SIG-M5 treated with dmso at 0.1 percent for 504 hours (cell line): ENCODE measurements at regions not wholly inside any gene's neighbourhood (a gene's known extent, or its start where the extent isn't known, plus 50 kb on each side); places are given as distances from the start of the nearest gene placed in this dataset.
"Not testable (repeated sequence)": the region's sequence is repeated elsewhere in the genome, so short reads cannot be mapped to it uniquely, and the experiment has no call there.

ENCODE experiments used
- DNase-seq: peaks from one replicate; lab custom pipeline; 2025; ENCODE audit not compliant: unreplicated experiment; lab: John Stamatoyannopoulos, UW

DNA sequence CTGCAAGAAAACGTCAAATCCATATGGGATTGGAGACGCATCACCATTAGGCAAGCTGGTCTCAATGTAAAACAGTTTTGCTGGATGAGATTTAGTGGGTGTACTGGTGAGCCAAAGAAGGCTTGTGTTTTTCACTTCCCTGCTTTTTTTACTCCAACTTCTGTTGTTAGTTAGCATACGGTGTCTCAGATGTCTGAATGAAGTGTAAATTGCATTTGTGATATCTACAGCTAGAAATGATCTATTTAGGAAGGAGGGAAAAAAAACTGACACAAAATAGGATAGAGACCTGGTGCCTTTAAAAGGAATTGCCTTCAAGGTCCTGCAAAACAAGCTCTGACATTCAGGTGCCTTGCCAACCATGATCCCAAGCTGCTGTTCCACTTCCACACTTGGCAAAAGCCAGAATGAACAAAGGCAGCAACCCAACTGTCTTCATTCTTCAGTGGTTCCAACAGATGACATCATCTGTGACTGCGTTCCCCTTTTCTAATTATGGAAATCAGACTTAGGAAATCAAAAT is 104.2 kb upstream of the RAI14 start:
- no peak for DNase-seq

DNA sequence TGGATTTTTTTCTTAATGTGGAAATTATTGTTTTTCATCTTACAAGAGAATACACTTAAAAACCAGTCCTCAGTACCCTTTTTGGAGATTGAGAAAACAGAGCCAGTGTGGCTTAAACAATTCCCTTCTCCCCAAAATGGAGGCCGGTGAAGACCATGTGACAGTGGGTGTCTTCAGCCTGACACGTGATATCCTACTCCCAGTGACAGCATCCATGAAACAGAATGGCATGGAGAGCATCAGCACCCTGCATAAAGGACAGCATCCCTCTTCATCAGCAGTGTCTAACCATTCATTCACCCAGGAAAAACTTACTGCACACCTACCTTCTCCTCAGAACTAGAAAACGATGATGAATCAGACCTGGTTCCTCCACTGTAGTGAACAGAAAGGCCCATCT is 103.4 kb upstream of the RAI14 start:
- DNase-seq, result no peak

DNA sequence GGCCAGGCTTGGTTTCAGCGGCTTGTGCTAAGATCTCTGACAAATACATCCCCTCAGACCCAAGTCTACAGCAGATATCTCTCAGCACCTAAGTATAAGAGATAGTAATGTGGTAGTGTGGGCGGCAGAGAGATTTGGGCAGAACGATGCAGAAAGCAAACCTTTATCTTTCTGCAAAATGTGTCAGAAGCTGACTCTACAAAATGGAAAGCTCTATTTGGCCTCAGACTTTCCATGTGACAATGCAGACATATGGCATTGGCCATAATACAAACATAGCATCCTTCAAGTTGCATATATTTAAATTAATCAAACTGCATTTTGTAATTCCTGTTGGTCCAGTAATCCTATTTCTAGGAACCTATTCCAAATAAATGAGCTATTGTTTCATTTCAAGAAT is 102.5 kb upstream of the RAI14 start:
- DNase-seq, result no peak

DNA sequence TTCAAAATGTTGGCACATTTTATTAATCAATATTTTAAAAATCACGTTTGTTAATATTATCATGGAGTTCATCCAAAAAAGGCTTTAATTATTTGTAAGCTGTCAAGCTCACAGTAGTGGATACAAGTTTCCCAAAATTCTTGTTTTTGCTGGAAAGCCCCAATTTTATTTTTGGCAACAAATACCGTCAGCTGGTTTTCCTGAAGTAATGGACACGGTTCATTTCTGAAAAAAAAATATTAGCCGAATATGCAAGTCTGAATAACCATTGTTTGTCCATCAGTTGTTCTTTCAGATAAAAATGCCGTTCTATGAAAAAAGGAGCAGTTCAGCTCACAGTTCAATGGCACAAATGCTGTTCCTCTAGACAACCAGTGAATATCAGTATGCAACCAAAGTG is 101.5 kb upstream of the RAI14 start:
- no peak for DNase-seq

DNA sequence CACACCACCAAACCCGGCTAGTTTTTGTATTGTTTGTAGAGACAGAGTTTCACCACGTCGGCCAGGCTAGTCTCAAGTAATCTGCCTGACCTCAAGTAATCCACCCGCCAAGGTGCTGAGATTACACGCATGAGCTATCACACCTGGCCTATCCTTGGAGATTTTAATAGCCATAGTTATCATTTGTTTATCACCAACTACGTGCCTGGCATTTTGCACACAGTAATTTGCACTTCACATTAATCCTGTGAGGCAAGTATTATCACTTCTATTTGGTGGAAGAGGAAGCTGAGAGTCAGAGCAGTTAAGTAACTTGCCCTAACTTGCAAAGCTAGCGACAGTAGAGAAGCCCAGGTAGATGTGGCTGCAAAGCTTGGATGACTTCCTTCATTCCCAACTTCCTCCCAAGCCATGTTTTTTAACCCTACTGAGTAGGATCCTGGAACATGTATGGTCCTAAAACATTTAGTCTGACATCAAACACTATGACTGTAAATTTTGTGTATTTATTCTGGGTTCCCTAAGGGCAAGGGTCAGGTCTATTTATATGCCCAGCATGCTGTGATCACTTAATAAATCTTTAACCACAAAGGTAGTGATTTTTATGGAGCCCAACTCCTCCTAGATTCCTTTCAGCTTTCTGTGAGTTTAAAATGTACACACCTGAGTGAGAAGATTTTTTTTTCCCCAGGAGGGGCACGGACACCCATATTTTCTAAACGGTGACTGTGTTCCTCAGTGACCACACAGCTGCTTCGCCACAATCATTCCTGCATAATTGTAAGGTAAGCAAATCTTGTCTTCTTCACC is 100.2 kb upstream of the RAI14 start:
- DNase-seq, result no peak

DNA sequence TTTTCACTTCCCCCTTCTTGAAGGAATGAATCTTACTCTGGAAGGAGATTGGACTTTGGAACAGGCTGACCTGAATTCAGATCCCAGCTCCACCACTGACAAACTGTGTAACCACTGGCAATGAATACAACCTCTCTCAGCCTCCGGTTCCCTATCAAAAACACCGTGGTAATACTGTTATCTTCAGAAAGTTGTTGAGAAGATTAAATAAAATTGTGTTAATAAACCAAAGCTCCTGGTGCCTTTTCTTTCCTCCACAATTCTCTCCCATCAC is 99.7 kb upstream of the RAI14 start:
- DNase-seq, result no peak

DNA sequence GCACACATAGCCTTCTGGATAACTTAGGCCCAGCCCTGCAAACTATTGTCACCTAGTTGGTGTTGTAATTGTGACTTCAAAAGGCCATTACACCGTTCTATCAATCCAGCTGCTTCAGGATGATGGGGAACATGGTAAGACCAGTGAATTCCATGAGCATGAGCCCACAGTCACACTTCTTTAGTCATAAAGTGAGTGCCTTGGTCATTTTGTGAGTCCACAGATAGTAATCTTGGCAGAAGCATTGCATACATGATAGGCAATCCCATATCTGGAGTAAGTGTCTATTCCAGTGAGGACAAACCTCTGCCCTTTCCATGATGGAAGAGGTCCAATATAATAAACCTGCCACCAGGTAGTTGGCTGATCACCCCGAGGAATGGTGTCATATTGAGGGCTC is 94.5 kb upstream of the RAI14 start:
- not testable (repeated sequence) for DNase-seq

DNA sequence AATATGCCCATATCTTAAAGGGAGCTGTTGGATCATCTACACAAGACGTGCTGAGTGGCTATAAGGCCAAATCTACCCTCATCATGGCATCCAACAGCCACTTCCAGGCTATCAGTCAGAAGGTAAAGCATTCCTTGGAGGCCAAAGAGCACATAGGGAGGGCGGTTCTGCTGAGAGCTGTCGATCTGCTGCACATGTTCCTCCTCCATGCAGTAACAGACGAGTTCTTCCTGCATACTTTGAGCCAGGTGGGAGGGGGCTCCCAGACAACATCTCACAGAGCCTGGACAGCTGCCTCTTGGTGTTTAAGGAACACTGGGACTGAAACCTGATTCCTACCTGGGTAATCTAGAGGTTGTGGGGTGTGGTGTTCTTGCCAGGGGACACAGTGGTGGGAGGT is 93.3 kb upstream of the RAI14 start:
- DNase-seq, result no peak

DNA sequence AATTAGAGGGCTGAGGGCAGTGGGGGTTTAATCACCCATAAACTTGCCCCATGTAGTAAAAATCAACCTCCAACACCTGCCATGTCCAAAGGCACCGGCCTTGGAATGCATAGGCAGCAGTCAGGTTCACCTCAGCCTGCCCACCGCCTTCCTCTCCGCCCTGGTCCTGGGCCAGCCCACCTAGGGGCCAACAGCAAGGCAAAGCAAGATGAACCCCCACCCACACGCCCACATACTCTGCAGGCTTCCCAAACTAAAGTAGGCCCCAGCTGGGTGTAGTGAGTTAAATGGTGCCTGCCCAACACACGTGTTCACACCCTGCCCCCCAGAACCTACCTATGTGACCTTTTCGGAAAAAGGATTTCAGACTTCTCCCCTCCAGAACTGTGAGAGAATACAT is 92.9 kb upstream of the RAI14 start:
- no peak for DNase-seq

DNA sequence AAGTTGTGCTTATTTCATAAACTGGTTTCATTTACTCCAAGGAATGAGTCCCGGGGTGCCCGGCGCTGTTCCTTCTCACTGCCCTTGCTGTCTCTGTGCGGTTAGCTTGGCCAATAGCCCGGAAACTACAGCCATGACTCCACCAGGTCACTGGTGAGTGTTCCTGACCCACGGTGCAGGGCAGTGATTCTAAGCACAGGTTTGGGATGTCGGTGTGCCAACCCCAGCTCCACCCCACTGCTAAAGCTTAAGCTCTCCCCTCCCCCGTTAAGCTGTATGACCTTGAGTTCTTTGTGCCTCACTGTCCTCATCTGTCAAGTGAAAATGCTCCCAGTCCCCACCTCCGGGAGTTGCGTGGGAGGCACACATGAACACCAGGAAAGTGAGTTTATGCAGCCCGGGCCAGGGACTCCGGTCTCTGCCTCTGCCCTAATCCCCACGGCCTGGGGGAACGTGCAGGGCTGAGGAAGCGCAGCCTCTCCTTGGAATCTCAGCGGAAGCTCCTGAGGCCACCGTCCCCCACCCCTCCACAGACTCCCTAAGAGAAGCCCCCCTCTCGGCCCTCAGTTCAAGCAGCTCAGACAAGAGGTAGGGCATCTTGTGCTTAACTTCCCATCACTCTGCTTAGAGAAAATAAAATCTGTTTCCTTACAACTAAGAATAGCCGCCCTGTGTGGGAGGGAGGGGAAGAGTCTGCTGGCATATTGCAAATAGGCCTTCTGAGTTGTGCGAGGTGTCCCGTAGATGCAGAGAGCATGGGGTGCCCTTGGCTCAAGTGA is 92.0 kb upstream of the RAI14 start:
- no peak for DNase-seq

DNA sequence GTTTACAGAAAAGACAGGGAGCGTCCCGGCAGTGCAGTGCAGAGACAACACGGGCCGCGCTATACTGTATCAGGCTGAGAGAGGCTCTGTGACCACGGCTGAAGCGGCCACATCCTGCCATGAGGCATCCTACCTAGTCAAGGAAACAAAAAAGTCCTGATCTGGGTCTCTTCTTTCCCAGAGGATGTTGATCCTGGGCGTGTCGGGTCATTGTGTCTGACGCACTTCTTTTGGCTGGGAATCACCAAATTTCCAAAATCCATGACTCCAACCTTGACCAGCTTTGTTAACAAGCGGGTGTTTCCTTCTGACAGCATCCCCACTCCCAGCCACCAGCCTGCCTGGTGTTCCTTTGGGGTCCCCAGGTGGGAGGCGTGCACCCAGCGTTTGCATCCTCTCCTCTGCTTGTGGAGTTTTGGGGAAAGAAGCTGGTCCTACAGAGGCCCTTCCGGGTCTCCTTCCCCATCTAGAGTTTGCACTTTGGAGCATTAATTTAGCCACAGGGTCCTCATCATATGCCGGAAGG is 91.4 kb upstream of the RAI14 start:
- no peak for DNase-seq

DNA sequence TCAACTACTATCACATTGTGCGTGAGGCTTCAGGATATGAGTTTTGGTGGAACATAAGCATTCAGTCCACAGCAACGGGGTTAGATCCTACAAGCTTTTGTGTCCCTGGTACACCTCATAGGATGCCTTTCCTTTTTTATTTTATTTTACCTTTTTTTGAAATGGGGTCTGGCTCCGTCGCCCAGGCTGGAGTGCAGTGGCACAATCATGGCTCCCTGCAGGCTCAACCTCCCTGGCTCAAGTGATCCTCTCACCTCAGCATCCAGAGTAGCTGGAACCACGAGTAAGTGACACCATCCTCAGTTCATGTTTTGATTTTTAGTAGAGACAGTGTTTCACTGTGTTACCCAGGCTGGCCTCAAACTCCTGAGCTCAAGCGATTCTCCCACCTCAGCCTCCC is 86.0 kb upstream of the RAI14 start:
- no peak for DNase-seq

DNA sequence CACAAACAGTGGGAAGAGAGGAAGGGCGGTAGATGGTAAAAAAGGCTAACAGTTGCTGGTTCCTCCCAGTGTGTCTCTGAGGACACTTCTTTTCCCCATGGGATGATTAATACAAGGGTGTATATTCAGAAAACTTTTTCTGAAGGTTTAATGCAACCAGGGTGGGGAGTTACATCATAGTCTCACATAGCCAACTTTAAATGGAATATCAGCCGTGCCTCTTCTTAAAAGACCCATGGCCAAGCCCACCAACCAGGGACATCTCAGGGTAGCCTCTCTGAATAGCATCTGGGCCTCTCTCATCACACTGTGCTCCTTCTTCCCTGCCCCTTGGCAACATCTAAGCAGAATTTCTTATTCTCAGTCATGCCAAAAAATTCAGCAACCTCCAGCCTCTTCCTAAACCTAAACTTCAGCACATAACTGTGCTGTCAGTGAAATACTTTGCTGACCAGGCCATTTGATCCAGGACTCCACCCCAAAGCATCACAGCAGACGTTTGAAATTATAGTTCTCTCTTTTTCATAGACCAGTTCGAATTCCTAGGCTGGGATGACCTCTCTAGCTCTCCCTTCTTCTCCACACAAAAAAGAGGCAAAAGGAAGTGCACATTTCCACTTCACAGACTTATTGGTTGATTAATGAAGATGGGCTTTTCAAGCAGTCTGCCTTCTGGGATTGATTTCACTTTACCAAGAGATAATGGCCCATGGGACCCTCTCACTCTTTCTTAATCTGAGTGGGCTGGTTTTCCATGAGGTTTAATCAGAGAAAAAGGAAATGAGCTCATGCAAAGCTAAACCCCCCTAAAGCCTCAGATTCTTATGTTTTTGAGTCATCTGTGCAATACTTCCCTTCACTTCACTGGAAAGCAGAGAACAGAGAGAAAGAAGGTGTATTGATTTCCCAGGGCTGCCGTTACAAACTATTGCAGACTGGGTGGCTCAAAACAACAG is 85.1 kb upstream of the RAI14 start:
- DNase-seq, result no peak

DNA sequence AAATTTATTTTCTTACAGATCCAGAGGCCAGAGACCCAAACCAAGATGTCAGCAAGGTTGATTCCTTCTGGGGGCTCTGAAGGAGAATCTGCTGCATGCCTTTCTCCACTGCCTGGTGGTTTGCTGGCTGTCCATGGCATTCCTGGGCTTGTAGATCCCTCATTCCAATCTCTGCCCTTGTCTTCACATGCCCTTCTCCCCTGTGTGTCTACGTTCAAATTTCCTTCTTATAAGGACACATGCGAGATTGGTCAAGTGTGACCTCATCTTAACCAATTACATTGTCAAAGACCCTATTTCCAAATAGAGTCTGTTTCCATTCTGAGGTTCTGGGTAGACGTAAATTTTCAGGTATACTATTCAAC is 84.5 kb upstream of the RAI14 start:
- no peak for DNase-seq

DNA sequence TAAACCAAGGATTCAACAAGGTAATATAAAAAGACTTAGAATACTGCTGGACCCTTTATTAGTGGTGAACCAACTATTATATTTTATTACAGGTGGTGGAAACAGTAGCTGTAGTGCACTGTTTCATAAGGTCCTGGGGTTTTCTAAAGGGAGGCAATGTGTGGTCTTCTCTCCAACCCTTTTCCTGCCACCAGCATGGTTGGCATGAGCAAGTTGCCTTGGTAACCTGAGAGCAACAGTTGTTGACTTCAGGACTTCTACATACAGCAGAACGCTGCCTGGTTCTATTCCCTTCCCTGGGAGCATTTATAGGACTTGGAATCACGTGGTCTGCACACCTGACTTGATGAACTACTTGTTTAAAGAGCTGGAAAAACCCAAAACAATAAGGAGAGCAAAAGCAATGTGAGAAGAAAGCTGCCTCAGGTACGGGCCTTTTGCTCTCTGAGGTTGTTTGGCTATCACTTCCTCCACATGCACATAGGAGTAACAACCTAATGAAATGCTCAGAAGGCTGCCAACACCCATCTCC is 81.1 kb upstream of the RAI14 start:
- no peak for DNase-seq

DNA sequence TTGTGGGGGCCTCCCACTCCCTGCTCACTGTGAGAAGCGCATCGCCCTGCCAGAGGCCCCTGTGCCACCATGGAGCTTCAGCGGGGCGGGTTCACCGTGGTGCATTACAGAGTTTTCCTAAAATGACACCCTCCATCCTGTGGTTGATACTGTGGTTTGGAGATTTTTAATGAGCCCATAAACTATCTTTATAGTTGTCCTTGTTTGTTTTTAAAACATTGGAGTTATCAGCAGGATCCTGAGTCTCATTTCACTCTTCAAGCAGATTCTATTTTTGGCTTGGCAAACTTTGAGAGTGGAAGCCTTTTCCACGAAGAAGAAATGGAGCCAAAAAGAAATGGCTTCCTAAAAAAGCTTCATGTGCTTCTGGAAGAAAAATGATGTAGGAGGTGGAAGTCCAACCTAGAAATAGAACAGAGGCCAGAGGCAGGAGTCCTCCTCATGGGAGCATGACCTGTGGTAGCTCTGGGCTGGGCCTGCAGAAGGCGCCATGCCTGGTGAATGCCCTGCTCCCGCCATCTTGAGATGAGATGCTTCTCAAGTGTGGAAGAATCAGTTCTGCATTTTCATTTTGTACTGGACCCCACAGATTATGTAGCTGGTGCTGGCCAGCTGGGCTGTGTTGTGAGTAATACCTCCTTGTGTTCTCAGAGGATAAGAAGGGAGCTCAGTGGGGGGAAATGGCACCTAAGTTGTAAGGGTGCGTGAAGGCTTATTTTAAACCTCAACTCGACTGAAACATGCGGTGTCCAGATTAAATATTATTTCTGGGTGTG is 79.0 kb upstream of the RAI14 start:
- no peak for DNase-seq

DNA sequence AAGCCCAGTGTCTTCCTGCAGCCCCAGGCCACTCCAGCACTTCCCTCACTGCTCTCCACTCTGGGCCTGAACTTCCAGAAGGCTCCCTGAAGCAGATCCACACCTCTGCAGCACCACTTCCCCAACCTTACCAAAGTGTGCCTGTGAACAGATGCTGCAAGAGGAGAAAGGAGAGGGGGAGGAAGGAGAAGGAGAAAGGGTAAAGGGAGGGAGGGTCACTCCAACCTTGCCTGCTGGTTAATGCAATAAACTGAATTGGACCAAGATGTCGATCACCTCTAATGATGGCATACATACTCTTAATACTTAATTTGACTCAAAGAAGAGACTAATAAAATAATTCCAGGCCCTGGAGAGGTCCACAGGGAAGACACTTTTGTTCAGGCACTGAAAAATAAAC is 77.2 kb upstream of the RAI14 start:
- DNase-seq, result no peak

DNA sequence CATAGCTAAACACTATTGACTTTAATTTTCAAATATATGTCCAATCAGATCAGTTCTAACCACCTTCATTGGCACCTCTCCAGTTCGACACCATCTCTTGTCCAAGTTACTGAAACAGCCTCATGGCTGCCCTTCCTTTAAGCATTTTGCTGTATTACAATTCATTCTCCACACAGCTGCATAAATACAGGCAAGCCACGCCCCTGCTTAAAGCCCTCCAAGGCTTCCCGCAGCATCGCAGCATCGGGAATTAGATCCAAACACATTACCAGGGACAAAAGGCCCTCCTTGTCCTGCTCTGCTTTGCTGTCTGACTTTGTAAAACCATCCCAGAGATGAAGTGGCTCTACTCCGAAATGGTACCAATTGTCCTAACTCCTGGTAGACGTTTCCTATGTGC is 75.1 kb upstream of the RAI14 start:
- no peak for DNase-seq

DNA sequence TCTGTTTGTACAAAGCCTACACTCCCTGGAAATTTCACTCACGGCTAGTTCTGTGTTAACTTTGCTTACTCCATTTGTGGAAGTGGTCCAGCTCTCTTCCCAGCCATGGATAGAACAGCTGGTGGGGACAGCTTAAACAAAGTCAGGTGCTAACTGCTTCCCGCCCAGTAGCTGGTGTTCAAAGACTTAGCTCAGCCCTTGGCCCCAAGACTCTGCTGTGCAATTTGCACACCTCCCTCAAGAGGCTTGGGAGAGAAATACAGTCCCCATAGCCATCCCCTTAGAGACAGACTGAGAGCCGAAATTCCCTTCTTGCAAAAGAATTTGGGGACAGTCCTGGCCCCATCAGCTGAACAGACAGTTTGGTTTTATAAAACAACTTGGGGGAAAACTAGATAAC is 73.8 kb upstream of the RAI14 start:
- no peak for DNase-seq

DNA sequence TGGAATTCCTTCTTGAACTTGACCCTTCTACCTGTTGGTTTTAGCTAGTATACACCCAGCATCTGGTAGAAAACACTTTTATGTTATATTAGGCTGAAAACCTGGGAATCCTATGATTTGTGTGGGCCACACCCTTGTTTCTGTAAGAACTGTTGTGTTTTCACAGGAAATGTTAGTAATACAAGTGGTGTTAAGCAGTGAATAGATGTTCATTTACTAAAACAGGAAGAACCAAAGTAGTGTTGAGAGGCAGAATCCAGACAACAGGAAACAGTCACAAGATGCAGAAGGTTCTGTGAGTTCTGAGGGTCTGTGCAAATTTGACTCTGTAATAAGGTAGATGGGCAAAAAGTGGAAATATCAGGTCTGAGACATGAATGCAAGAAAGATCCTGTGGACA is 73.0 kb upstream of the RAI14 start:
- no peak for DNase-seq
